Upper lobe of left lung (tissue), 6 donors: ENCODE measurements at regions not wholly inside any gene's neighbourhood (a gene's known extent, or its start where the extent isn't known, plus 50 kb on each side); places are given as distances from the start of the nearest gene placed in this dataset.

ENCODE experiments used
- ATAC-seq, 2 donors: fragments of 200-7000 bp; cut with Tn5 transposase; one replicate each; pipeline ENCODE4 v1.9.1; 2022; ENCODE audit warnings: mild to moderate bottlenecking in 2 of 2, moderate library complexity in 2 of 2; ENCODE audit not compliant: low FRiP score in 2 of 2
- DNase-seq, 2 donors: peaks; one replicate each; pipeline ENCODE4 v3.0.0-alpha.2; 2019 to 2020
- H3K27ac ChIP-seq, 4 donors: fragments of 200-600 bp; sonication (generic); one replicate each; pipeline ENCODE4 v1.5.1; 2016 to 2019
- H3K27me3 ChIP-seq, 4 donors: fragments of 200-600 bp; sonication (generic); one replicate each; pipeline ENCODE4 v1.5.1; 2017 to 2019
- H3K36me3 ChIP-seq, 4 donors: fragments of 200-600 bp; sonication (generic); one replicate each; pipeline ENCODE4 v1.5.1; 2016 to 2019
- H3K4me1 ChIP-seq, 4 donors: fragments of 200-600 bp; sonication (generic); one replicate each; pipeline ENCODE4 v1.5.1; 2018 to 2019
- H3K4me3 ChIP-seq, 4 donors: fragments of 200-600 bp; sonication (generic); one replicate each; pipeline ENCODE4 v1.5.1; 2017 to 2019; ENCODE audit warnings: mild to moderate bottlenecking in 2 of 4, moderate library complexity in 1 of 4
- H3K9me3 ChIP-seq, 4 donors: fragments of 200-600 bp; sonication (generic); one replicate each; pipeline ENCODE4 v1.5.1; 2018 to 2019
- CTCF ChIP-seq, 6 experiments: fragments of 450-650 bp in 4 of 6; fragments of 200-600 bp in 2 of 6; sonication (generic) in 2 of 6; IDR thresholded peaks; one replicate each; pipeline ENCODE4 v1.5.1; 2016 to 2019; ENCODE audit warnings: antibody characterized with exemption in 6 of 6
- EP300 ChIP-seq, 4 donors: sonication (generic); formaldehyde crosslinking; IDR thresholded peaks; one replicate each; pipeline ENCODE4 v1.5.1; 2017; ENCODE audit warnings: antibody characterized with exemption in 4 of 4, control low read depth in 2 of 4
- POLR2A ChIP-seq, 4 donors: fragments of 450-650 bp; IDR thresholded peaks; one replicate each; pipeline ENCODE4 v1.5.1; 2016 to 2017; ENCODE audit warnings: antibody characterized with exemption in 4 of 4, mild to moderate bottlenecking in 2 of 4
- POLR2AphosphoS5 ChIP-seq, 2 donors: sonication (generic); formaldehyde crosslinking; IDR thresholded peaks; one replicate each; pipeline ENCODE4 v1.5.1; 2017; ENCODE audit warnings: antibody characterized with exemption in 2 of 2
- WGBS, 2 donors: methylation state at CpG; one replicate each; pipeline ENCODE4 v1.1.5; 2017 to 2018; 5-methylcytosine and 5-hydroxymethylcytosine counted together
- donor health status: DM: no; HTN: no; CAD: no; lungs with moderate emphysema.
- donor health status: DM: no; HTN: yes; CAD: no; lungs with severe emphysema.

GRCh38 chr13:40495621-40496001 lies 170.8 kb downstream of the FOXO1 start:
- H3K27ac ChIP-seq = no peak overlapping the region
- H3K4me1 ChIP-seq = peaks cover 0 to 13% (median 6%) of the 10 kb centered on the region in 4 donors
- TF ChIP-seq EP300 (IDR thresholded peaks at IDR 0.05) (no peak), POLR2AphosphoS5 (IDR thresholded peaks at IDR 0.05) (no peak), POLR2A (IDR thresholded peaks at IDR 0.05) (no peak), CTCF (IDR thresholded peaks at IDR 0.05) (no peak)
- H3K9me3 ChIP-seq = no peaks in the 10 kb centered on the region
- DNase-seq (no peak), ATAC-seq (peak in 1 of 2 donors; percentile 8)
- H3K27me3 ChIP-seq = no peaks in the 10 kb centered on the region
- 63 to 69% methylated on average over 7 of the region's 7 CpGs for WGBS, 2 donors
- no peaks in the 10 kb centered on the region for H3K36me3 ChIP-seq
- H3K4me3 ChIP-seq = no peak overlapping the region

- Histone ChIP-seq H3K27ac (no peak overlapping the region), H3K9me3 (no peaks in the 10 kb centered on the region), H3K4me3 (no peak overlapping the region), H3K36me3 (no peaks in the 10 kb centered on the region), H3K4me1 (peaks cover 0 to 13% (median 6%) of the 10 kb centered on the region in 4 donors), H3K27me3 (no peaks in the 10 kb centered on the region)
- TF ChIP-seq CTCF (IDR thresholded peaks at IDR 0.05) = no peak
- TF ChIP-seq POLR2AphosphoS5 (IDR thresholded peaks at IDR 0.05) = no peak
- no peak for TF ChIP-seq POLR2A (IDR thresholded peaks at IDR 0.05)
- no peak for TF ChIP-seq EP300 (IDR thresholded peaks at IDR 0.05)
- DNase-seq (no peak), ATAC-seq (peak in 1 of 2 donors; percentile 29)
- WGBS, 2 donors = 93 to 95% methylated on average over 8 of the region's 8 CpGs
Observed at GRCh38 chr13:40496035-40496810, 170.2 kb downstream of the FOXO1 start.

- no peak for ATAC-seq
- 79 to 86% methylated on average over 4 of the region's 4 CpGs for WGBS, 2 donors
- TF ChIP-seq EP300 (IDR thresholded peaks at IDR 0.05) = no peak
- TF ChIP-seq CTCF (IDR thresholded peaks at IDR 0.05) = no peak
- TF ChIP-seq POLR2AphosphoS5 (IDR thresholded peaks at IDR 0.05) = no peak
- no peak for TF ChIP-seq POLR2A (IDR thresholded peaks at IDR 0.05)
Observed at GRCh38 chr13:40498461-40498860, 168.0 kb downstream of the FOXO1 start.

GRCh38 chr13:40502236-40502635 lies 164.2 kb downstream of the FOXO1 start:
- H3K36me3 ChIP-seq = no peaks in the 10 kb centered on the region
- H3K27ac ChIP-seq = no peak overlapping the region
- no peaks in the 10 kb centered on the region for H3K27me3 ChIP-seq
- no peaks in the 10 kb centered on the region for H3K4me1 ChIP-seq
- DNase-seq (no peak), ATAC-seq (peak in 1 of 2 donors; percentile 64)
- WGBS, 2 donors = 92 to 97% methylated on average over 3 of the region's 3 CpGs
- no peak for TF ChIP-seq POLR2A (IDR thresholded peaks at IDR 0.05)
- TF ChIP-seq CTCF (IDR thresholded peaks at IDR 0.05) = no peak
- TF ChIP-seq EP300 (IDR thresholded peaks at IDR 0.05) = no peak
- TF ChIP-seq POLR2AphosphoS5 (IDR thresholded peaks at IDR 0.05) = no peak
- H3K9me3 ChIP-seq = no peaks in the 10 kb centered on the region
- H3K4me3 ChIP-seq = no peak overlapping the region

More at GRCh38 chr13:40498461-40498860, 168.0 kb downstream of the FOXO1 start:
- H3K4me1 ChIP-seq = peaks cover 0 to 13% (median 6%) of the 10 kb centered on the region in 4 donors
- H3K27ac ChIP-seq = no peak overlapping the region
- no peaks in the 10 kb centered on the region for H3K9me3 ChIP-seq
- H3K4me3 ChIP-seq = no peak overlapping the region
- DNase-seq = no peak
- H3K36me3 ChIP-seq = no peaks in the 10 kb centered on the region
- no peaks in the 10 kb centered on the region for H3K27me3 ChIP-seq

GRCh38 chr13:40503011-40503410 lies 163.4 kb downstream of the FOXO1 start:
- DNase-seq (no peak), ATAC-seq (no peak)
- no peaks in the 10 kb centered on the region for H3K36me3 ChIP-seq

More at GRCh38 chr13:40503011-40503410, 163.4 kb downstream of the FOXO1 start:
- Histone ChIP-seq H3K27ac (no peak overlapping the region), H3K9me3 (no peaks in the 10 kb centered on the region), H3K4me1 (no peaks in the 10 kb centered on the region), H3K27me3 (no peaks in the 10 kb centered on the region), H3K4me3 (no peak overlapping the region)
- TF ChIP-seq POLR2A (IDR thresholded peaks at IDR 0.05) (no peak), EP300 (IDR thresholded peaks at IDR 0.05) (no peak), POLR2AphosphoS5 (IDR thresholded peaks at IDR 0.05) (no peak), CTCF (IDR thresholded peaks at IDR 0.05) (no peak)
- WGBS, 2 donors = 96 to 100% methylated on average over 2 of the region's 2 CpGs
